ENCODE measurements at regions not wholly inside any gene's neighbourhood (a gene's known extent, or its start where the extent isn't known, plus 50 kb on each side); places are given as distances from the start of the nearest gene placed in this dataset.
"Not testable (repeated sequence)": the region's sequence is repeated elsewhere in the genome, so short reads cannot be mapped to it uniquely, and the experiment has no call there.

GRCh38 chr4:162739596-162739995 lies 427.1 kb downstream of the NAF1 start:
- H3K4me2 ChIP-seq (ENCODE audit: low read length); H3K4me3 ChIP-seq (ENCODE audit: low read length); intact Hi-C loops (cut with micrococcal nuclease); H3K9me2 ChIP-seq (replicated peaks; ENCODE audit: low read length); H3K9ac ChIP-seq (ENCODE audit: low read length); DNase-seq; H3K36me3 ChIP-seq (ENCODE audit: low read depth, low read length); CTCF ChIA-PET; H3F3A ChIP-seq (ENCODE audit: low read length, unreplicated experiment); ATAC-seq; BruUV-seq (replicated peaks); H3K27me3 ChIP-seq (ENCODE audit: low read length); H3K4me1 ChIP-seq (ENCODE audit: insufficient read depth, low read length); H3K79me2 ChIP-seq (ENCODE audit: low read length); H2AFZ ChIP-seq (ENCODE audit: low read length); H3K9me3 ChIP-seq (ENCODE audit: low read length); H4K20me1 ChIP-seq (ENCODE audit: low read length); POLR2A ChIA-PET (ENCODE audit: unreplicated experiment); H3K27ac ChIP-seq (ENCODE audit: low read length): not testable (repeated sequence)

GRCh38 chr4:162732876-162733275 lies 433.8 kb downstream of the NAF1 start:
- Histone ChIP-seq H3K79me2 (ENCODE audit: low read length) (no peaks in the 10 kb centered on the region), H3K36me3 (ENCODE audit: low read depth, low read length) (no peaks in the 10 kb centered on the region), H3K27ac (ENCODE audit: low read length) (no peak overlapping the region), H3K4me3 (ENCODE audit: low read length) (no peak overlapping the region), H3K9me2 (replicated peaks; ENCODE audit: low read length) (no peaks in the 10 kb centered on the region), H3K4me2 (ENCODE audit: low read length) (no peak overlapping the region), H3K4me1 (ENCODE audit: insufficient read depth, low read length) (peaks cover 8% of the 10 kb centered on the region), H2AFZ (ENCODE audit: low read length) (no peak overlapping the region), H3K9me3 (ENCODE audit: low read length) (no peaks in the 10 kb centered on the region), H3F3A (ENCODE audit: low read length, unreplicated experiment) (no peaks in the 10 kb centered on the region), H4K20me1 (ENCODE audit: low read length) (no peaks in the 10 kb centered on the region), H3K9ac (ENCODE audit: low read length) (no peak overlapping the region), H3K27me3 (ENCODE audit: low read length) (no peaks in the 10 kb centered on the region)
- ATAC-seq = no peak
- ChIA-PET POLR2A (ENCODE audit: unreplicated experiment) (no interaction called here), CTCF (no interaction called here)
- BruUV-seq (replicated peaks) = no TSS peak
- TF ChIP-seq EZH2 (IDR thresholded peaks at IDR 0.05; ENCODE audit: low read length, unreplicated experiment) (no peak), CTCF (conservative IDR thresholded peaks at IDR 0.05; ENCODE audit: low read depth, low read length) (no peak), EZH2phosphoT487 (IDR thresholded peaks at IDR 0.05; ENCODE audit: borderline replicate concordance, low read length) (no peak)
- no peak for DNase-seq
- intact Hi-C loops (cut with micrococcal nuclease) = no loop called here

GRCh38 chr4:162727766-162728165 lies 438.9 kb downstream of the NAF1 start:
- no peaks in the 10 kb centered on the region for H3K27me3 ChIP-seq (ENCODE audit: low read length)

More at GRCh38 chr4:162727766-162728165, 438.9 kb downstream of the NAF1 start:
- Histone ChIP-seq H3K9me3 (ENCODE audit: low read length) (no peaks in the 10 kb centered on the region), H3K4me3 (ENCODE audit: low read length) (no peak overlapping the region), H4K20me1 (ENCODE audit: low read length) (no peaks in the 10 kb centered on the region), H3K9me2 (replicated peaks; ENCODE audit: low read length) (no peaks in the 10 kb centered on the region), H2AFZ (ENCODE audit: low read length) (no peak overlapping the region), H3K36me3 (ENCODE audit: low read depth, low read length) (no peaks in the 10 kb centered on the region), H3K9ac (ENCODE audit: low read length) (no peak overlapping the region), H3K4me2 (ENCODE audit: low read length) (no peak overlapping the region), H3K79me2 (ENCODE audit: low read length) (no peaks in the 10 kb centered on the region), H3K27ac (ENCODE audit: low read length) (no peak overlapping the region), H3K4me1 (ENCODE audit: insufficient read depth, low read length) (no peaks in the 10 kb centered on the region), H3F3A (ENCODE audit: low read length, unreplicated experiment) (no peaks in the 10 kb centered on the region)
- intact Hi-C loops (cut with micrococcal nuclease) = no loop called here
- ATAC-seq (no peak), DNase-seq (no peak)
- POLR2A ChIA-PET (ENCODE audit: unreplicated experiment) = no interaction called here
- CTCF ChIA-PET = no interaction called here
- BruUV-seq (replicated peaks) = no TSS peak
- no peak for TF ChIP-seq EZH2phosphoT487 (IDR thresholded peaks at IDR 0.05; ENCODE audit: borderline replicate concordance, low read length)
- TF ChIP-seq EZH2 (IDR thresholded peaks at IDR 0.05; ENCODE audit: low read length, unreplicated experiment) = no peak
- TF ChIP-seq CTCF (conservative IDR thresholded peaks at IDR 0.05; ENCODE audit: low read depth, low read length) = no peak

Measured in PC-3 (cell line).